Breast epithelium (tissue), 3 donors: ENCODE measurements at regions not wholly inside any gene's neighbourhood (a gene's known extent, or its start where the extent isn't known, plus 50 kb on each side); places are given as distances from the start of the nearest gene placed in this dataset.

Experiments used
- CTCF ChIP-seq, 3 donors: fragments of 450-650 bp; IDR thresholded peaks; one replicate each; pipeline ENCODE4 v1.5.1; 2016 to 2017; ENCODE audit warnings: antibody characterized with exemption in 3 of 3, mild to moderate bottlenecking in 3 of 3, moderate library complexity in 3 of 3
- POLR2A ChIP-seq: fragments of 450-650 bp; IDR thresholded peaks from one replicate; pipeline ENCODE4 v1.6.1; 2016; ENCODE audit warnings: antibody characterized with exemption, mild to moderate bottlenecking, moderate library complexity
- POLR2AphosphoS5 ChIP-seq, 3 donors: sonication (generic); formaldehyde crosslinking; IDR thresholded peaks; one replicate each; pipeline ENCODE4 v1.6.1; 2017; ENCODE audit warnings: antibody characterized with exemption in 3 of 3

GRCh38 chr11:128200467-128200866, 386.9 kb downstream of the ETS1 start:
- no peak for TF ChIP-seq CTCF (IDR thresholded peaks at IDR 0.05)
- TF ChIP-seq POLR2AphosphoS5 (IDR thresholded peaks at IDR 0.05), result no peak
- TF ChIP-seq POLR2A, result no peak
